Islet precursor cell (in vitro differentiated cells): ENCODE measurements at regions not wholly inside any gene's neighbourhood (a gene's known extent, or its start where the extent isn't known, plus 50 kb on each side); places are given as distances from the start of the nearest gene placed in this dataset.
A peak's percentile ranks its signal among the peaks of the same experiment; 100 is the strongest.
"Not testable (repeated sequence)": the region's sequence is repeated elsewhere in the genome, so short reads cannot be mapped to it uniquely, and the experiment has no call there.

Source experiments
- DNase-seq: peaks from one replicate; pipeline ENCODE4 v3.0.0-alpha.2; 2018

DNA sequence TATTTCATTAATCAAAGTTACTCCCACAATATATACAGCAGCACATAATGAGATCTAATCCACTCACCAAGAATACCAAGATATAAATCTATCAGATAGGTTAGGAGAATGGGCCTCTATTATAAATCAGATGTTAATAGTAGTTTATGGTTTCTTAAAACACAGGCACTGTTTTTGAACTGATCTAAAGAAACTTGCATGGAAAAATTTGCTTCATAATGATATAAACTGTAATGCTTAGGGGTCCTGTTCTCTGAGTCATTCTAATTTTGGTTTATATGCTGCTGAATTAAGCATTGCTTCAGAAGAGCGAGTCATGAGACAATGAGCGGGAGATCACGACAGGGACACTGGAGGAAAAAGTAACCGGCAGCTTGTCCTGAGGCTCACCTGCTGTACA lies 113.3 kb upstream of the OTUD4 start:
- no peak for DNase-seq

GRCh38 chr4:145290955-145291354 lies 110.6 kb upstream of the OTUD4 start:
- DNase-seq, result no peak

DNA sequence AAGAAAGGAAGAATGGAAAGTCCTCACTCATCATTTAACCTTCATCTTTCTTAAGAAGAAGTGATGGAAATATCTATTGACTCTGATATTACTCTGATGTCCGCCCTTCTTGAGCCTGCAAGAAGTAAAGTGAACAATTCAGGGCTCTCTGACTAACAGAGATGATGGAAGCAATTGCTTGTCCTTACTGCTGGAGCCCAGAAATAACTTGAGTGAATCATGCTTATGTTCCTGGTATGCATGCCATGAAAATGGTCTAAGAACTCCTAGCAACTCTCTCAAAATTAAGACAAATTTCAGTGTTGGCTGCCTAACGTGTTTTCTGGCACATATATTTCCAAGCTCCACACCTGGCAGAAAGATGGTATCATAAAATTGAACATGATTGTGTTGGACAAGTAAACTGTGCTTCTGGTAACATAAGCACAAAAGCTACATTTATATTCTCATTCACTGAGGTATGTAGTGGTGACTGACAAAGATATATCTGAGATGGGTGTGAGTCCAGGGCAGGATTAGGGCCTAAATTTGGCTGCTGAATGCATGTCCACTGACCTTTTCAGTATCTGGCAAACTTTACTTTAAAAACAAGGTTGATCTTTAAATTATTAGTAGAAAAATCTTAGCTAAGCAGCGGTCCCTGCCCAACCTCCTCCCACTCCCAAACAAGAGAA lies 109.2 kb upstream of the OTUD4 start:
- DNase-seq, result no peak

- no peak for DNase-seq
Measured at GRCh38 chr4:145287351-145287750, 107.0 kb upstream of the OTUD4 start.

DNA sequence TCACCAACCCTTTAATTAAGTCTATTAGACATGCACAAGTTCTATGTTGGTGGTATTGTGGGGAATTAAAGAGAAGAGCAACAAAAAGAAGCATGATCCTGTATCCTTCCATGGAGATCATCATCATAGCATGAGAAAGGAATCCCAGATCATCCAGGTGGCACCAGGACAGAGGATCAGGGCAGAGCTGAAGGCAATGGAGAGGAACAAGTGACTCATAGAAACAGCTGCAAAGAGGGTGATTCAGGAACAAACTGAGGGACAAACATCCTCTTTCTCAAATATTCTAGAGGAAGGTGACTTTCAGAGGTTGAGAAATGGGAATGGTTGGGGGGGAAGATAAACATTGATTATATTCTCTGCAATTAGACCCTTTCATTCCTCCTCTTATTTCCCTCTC lies 105.5 kb upstream of the OTUD4 start:
- no peak for DNase-seq

DNA sequence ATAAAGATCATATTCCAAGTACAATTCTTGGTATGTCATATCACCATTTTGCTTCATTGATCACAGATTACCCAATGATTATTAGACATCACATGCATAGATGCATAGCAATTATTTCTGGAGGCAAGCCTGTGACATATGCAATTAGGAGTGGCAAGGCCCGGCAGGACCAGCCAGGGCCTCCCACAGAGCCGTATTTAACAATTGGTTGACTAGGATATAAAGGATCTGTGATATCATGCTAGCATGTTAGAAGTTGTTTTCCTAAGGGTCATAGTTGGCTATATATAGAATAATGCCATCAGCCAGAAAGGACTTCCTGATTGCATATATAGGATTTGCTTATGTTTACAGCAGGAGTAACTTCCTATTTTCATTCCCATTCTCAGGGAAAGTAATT lies 103.5 kb upstream of the OTUD4 start:
- DNase-seq, result no peak

DNA sequence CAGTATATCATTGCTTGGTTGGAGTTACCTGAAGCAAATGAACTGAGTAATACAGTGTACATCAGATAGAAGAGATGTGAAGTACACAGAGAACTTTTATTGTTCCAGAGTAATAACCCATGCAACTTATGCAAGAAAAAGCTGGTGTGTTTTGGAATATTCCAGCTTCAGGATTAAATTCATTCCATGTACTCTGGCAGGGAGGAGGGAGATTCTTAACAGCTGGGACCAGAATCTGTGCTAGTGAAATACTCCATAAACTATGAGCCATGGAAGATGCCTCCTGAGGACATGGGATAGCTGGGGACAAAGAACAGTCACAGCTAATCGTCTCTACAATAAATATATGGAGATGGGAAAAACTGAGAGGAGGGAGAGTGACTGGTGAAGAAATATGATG lies 101.6 kb upstream of the OTUD4 start:
- DNase-seq, result no peak

- no peak for DNase-seq
Measured at GRCh38 chr4:145281224-145281623, 100.8 kb upstream of the OTUD4 start.

GRCh38 chr4:145280541-145280940 lies 100.2 kb upstream of the OTUD4 start:
- no peak for DNase-seq

DNA sequence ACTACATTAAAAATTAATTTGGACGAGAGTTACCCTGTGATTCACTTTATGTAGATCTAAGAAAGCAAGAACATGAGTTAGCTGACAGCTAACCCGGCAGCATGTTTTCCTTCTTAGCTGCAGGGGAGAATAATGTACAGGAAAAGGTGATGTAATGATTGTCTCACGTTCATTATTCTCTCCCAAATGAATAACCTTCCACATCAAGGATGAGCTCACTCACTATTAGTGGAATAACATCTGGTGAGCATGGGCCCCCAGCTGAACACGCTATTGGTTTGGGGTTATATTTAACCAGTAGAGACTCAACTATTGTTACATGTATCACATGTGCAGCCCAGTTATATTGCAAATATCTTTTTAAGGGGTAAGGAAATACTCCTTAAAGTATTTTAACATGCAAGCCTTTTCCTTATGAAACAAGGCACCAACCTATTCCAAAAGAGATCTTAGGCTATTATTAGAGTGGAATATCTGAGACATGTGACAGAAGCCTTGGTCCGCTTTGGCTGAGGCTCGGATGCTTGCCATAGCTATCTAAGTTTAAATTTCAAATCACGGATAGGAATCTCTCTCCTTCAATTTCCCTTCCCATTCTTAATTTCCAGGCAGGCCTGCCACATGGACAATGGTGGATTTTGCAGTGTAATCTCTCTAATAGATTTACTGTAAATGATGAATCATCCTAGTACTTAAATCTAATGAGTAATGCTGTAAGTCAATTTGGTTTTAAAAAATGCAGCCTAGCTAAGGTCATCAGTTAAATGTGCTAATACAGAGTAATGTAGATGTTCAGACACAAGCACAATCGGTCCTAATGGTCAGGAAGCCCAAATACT lies 99.0 kb upstream of the OTUD4 start:
- no peak for DNase-seq

DNA sequence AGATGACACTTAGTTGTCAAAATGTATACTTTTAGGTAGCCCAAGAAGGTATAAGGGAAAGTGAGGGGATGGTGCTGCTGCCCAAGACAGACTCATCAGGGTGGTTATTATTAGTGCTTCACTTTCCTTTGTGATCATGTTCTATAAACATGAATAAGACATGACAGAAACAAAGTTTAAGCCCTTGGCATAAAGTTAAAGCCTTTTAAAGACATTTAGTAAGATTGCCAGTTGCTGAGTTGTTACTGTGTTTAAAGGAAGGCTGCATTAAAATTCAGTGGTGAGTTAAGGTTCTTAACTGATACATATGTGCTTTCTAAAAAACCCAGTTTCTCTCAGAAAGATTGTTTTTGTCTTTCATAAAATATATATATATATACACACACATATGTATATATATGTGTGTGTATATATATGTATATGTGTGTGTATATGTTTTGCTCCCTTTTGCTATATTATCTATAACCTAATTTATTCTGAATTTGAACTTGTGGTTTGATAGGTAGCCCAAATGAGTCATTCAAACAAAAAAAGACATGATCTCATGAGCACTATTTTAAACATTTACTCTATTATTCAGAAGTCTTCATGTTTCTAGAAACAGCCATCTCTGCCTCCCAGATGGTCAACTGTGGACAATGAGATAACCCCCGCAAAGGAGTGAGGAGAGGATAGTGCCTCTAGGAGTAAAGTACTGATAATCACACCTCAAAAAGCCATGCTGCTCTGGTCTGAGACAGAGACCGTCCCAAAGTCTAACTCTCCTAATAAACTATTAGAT lies 98.1 kb upstream of the OTUD4 start:
- DNase-seq, result no peak

- no peak for DNase-seq
Measured at GRCh38 chr4:145277011-145277410, 96.6 kb upstream of the OTUD4 start.

DNA sequence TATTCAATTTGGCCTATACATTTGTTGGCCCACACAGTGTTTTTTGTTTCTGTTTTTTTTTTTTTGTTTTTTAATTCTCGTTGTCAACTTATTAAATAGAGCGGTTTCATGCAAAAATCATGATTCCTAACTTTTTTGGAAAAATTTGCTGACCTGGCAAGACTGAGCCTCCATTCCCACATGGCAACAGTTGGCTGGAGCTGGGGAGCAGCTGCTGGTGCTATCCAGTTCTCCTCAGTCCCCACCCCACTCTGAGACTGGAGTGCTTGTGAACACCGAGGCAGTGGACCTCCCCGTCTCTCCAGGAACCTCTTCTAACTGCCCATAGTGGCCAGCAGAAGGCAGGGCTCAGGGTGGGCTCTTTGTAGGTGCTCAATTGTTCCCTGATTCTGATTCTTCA lies 95.7 kb upstream of the OTUD4 start:
- no peak for DNase-seq

GRCh38 chr4:145271194-145271593 lies 90.8 kb upstream of the OTUD4 start:
- no peak for DNase-seq

- no peak for DNase-seq
Measured at GRCh38 chr4:145266881-145267280, 86.5 kb upstream of the OTUD4 start.

- DNase-seq, result no peak
Measured at GRCh38 chr4:145260091-145260490, 79.7 kb upstream of the OTUD4 start.

GRCh38 chr4:145255311-145255710 lies 74.9 kb upstream of the OTUD4 start:
- DNase-seq, result not testable (repeated sequence)

- no peak for DNase-seq
Measured at GRCh38 chr4:145252190-145252589, 71.8 kb upstream of the OTUD4 start.

DNA sequence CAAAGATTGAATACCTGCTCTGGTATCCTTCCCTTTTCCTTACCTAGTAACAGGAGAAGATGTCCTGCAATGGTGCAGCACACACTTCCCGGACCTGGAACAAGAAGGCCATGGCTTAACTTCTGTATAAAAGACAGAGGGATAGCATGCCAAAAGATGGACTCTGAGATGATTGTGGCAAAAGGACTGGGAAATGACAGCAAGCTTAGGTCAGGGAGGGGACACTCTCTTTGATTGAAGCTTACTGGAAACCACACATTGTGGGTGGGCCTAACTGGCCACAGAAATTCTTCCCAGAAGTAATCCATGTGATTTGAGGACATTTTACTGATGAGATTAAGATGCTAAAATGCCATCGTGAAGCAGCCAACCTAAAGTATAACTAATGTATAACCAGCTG lies 71.0 kb upstream of the OTUD4 start:
- DNase-seq, result no peak

GRCh38 chr4:145248971-145249370 lies 68.6 kb upstream of the OTUD4 start:
- no peak for DNase-seq

DNA sequence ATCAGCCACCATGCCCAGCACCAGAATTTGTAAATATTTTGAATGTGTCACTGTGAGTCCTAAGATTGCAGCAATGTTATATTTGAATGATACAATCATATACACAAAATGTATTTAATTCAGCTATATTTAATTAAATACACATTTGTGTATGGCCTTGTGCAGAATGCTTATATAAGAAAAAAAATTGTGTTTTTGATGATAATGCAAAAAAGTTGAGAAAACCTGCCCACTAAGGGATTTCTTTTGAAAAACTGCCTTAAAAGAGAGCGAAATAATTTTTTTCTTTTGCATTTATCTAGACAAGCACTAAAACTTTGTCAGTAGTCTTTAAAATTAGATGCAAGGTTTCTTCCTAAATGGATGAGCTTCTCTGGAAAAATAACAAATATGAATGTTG lies 68.1 kb upstream of the OTUD4 start:
- DNase-seq, result no peak

DNA sequence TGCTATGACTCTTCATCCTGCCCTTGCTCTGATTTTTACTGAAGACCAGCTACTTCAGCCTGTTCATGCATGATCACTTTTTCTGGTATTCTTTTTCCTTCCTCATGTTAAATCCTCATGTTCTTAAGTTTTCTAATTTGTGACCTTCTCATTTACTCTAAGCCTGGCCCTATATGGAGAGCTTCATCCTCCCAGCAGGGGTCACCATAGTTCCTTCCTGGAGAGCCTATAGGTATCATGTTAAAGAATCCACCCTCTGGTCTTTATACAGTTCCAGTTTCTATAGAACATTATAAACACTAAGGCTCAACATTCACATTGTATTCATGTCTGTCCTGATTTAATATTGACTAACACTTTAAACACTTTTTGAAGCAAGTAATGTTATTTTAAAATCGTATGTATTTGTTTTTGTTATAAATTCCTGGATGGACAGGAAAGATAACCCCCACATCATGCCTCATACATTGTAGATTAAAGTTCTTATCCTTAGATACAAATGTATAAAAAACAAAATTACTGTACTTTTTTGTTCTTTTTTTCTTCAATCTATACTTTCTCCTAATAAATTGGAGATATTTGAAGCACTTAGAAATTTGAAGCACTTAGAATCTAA lies 53.8 kb upstream of the OTUD4 start:
- DNase-seq, result peak; percentile 69
